C4-2B (cell line): ENCODE measurements at regions not wholly inside any gene's neighbourhood (a gene's known extent, or its start where the extent isn't known, plus 50 kb on each side); places are given as distances from the start of the nearest gene placed in this dataset.

Experiments used
- H3K27ac ChIP-seq: fragments of 450-650 bp; 2 replicates; pipeline ENCODE4 v1.5.1; 2017
- ZFX ChIP-seq: fragments of 450-650 bp; IDR thresholded peaks from 2 replicates; pipeline ENCODE4 v1.6.1; 2017
- TF ChIP-seq, protein P1 (sequence below): fragments of 450-650 bp; conservative IDR thresholded peaks from 2 replicates; pipeline ENCODE4 v1.5.1; 2017; ENCODE audit warnings: mild to moderate bottlenecking

DNA sequence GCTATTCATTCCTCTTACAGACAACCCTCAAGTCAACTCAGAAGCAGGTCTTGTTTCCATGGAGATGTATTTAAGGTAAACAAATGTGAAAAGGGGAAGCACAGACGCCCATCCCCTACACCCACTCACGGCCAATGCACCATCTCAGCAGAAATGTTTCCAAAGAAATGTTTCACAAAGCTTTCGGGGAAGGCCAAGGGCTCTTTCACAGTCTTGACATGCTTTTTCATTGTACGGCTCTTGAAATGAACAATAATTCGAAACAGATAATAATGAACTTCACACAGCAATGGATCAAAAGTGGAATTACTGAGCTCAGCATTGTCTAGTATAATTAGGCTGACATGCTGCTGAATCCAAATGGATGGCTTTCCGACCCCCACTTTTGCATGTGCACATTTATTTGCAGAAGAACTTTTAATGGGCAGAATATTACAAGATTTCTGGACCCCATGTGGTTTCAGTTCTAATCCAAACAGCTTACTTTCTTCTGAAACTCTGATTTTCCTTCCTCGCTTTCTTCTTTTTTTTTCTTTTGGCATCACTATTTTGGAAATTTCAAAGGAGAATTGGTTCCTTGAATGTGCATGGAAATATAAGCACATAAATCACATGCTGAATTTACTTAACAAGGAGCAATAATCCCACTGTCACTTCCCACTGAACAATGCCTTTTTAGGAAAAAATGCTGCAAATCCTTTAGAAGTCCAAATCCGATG is 160.9 kb downstream of the SMIM20 start:
- TF ChIP-seq ZFX: no peak
- TF ChIP-seq, protein P1, sequence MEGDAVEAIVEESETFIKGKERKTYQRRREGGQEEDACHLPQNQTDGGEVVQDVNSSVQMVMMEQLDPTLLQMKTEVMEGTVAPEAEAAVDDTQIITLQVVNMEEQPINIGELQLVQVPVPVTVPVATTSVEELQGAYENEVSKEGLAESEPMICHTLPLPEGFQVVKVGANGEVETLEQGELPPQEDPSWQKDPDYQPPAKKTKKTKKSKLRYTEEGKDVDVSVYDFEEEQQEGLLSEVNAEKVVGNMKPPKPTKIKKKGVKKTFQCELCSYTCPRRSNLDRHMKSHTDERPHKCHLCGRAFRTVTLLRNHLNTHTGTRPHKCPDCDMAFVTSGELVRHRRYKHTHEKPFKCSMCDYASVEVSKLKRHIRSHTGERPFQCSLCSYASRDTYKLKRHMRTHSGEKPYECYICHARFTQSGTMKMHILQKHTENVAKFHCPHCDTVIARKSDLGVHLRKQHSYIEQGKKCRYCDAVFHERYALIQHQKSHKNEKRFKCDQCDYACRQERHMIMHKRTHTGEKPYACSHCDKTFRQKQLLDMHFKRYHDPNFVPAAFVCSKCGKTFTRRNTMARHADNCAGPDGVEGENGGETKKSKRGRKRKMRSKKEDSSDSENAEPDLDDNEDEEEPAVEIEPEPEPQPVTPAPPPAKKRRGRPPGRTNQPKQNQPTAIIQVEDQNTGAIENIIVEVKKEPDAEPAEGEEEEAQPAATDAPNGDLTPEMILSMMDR: no peak
- no peak overlapping the region for H3K27ac ChIP-seq

DNA sequence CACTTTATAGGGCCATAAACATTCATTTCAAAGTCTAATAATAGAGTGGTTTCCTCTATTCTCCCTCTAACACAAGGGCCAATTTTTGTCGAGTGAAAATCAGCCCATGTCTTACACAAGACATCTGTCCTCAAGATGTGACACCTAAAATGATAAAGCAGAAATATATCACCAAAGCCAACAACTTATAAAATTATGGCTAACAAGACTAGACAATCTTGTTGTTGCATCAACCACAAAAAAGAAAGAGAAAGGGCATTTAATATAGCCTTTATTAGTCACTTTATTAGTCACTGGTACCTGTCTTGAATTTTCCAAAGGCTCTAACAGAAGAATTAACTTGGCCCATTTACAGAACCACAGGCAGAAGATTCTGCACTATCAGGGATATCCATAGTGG is 161.6 kb downstream of the SMIM20 start:
- H3K27ac ChIP-seq: no peak overlapping the region

DNA sequence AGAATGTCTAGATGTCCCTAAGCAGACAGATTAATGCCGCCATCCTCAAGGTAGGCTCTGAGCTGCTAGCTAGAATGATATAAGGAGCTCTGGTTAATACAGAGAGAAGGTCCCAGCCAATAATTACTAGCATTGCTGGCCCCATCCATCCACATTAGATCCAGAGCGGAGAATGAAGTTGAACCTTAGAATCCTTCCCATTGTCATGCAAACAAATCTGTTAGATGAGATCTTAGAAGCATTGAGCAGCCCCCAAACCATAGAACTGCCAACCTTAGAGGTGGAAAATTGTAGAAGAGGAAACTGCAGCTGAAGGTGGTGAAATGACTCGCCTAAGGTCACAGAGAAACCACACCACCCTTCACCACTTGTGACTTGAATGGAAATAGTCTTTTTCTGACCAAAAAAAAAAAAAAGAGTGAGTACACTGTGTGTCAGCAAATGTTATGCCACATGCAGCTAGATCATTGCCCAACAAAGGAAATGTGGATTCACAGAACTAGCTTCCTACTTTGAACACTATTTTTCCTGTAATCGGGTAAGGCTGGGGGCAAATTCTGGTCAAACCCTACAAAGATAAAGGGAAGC is 162.1 kb downstream of the SMIM20 start:
- H3K27ac ChIP-seq: no peak overlapping the region
- TF ChIP-seq, protein P1: no peak
- no peak for TF ChIP-seq ZFX

More for the DNA sequence above, 161.6 kb downstream of the SMIM20 start:
- TF ChIP-seq, protein P1: no peak
- no peak for TF ChIP-seq ZFX

DNA sequence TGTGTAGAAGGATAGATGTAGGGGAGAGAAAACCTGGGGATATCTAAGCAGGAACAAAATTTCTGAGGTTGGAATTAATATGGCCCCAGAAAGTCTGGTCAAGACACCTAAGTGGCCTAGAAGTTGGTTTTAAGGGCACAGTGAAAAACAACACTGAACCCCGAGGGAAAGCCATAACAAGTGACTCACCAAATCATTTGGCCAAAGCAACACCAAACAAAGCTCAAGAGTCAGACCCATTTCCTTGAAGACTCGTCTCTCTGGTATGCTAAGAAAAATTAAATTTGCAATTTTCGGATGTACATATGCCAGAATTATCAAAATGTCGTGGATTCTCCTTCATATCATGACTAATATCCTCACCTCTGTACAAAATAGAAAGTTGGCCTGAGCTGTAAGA is 162.9 kb downstream of the SMIM20 start:
- no peak for TF ChIP-seq ZFX
- TF ChIP-seq, protein P1: no peak
- H3K27ac ChIP-seq: no peak overlapping the region

DNA sequence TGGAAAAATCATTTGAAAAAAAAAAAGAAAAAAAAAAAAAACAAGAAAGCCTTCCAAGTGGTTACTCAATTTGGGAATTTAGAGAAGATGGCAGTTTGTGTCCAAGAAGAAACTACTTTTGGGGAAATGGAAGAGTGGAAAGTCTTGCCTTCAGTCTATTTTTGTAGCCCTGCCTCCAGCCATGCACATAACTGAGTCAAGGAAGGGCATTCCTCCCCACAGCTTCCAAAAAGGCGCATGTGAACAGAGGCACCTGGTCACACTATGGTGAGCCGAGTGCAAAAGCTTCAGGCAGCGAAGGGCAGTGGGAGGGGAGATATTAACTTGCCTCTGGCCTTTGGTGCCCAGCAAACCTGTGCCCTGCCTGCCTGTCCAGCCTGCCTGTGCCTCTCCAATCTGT is 163.7 kb downstream of the SMIM20 start:
- TF ChIP-seq, protein P1: no peak
- no peak for TF ChIP-seq ZFX
- H3K27ac ChIP-seq: no peak overlapping the region

DNA sequence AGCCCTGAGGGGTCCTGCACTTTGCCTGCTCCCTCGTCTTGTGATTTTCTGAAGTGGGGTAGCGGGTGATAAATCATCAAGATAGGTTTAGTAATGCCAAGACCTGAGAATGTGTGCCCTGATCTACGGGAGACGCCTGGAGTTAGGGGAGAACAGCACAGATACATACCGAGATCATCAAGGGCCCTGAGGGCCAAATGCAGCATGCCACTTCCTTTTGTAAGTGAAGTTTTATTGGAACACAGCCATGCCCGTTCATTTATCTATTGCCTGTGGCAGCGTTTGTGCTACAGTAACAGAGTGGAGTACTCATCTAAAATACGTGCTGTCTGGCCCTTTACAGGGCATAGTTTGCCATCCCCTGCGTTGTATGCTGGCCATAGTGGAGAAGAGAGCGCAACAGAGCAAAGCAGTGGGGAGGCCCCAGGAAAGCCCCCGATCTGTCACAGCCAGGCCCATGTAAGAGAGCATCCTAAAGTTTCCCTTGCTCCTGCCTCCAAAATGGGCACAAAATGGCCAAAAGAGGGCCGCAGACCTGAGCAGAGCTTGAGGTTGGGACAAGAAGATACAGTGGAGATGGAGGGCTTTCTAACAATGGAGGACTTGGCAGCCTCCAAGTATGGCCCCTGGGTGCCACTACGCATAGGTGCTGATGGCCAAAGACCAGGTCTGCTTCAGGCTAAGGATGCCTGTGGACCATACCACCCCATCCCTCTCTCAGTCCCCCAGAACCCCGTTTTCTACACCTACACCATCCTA is 167.0 kb downstream of the SMIM20 start:
- H3K27ac ChIP-seq: no peak overlapping the region
- TF ChIP-seq ZFX: no peak
- TF ChIP-seq, protein P1: no peak
